Tibial nerve (tissue), 4 donors: ENCODE measurements at regions not wholly inside any gene's neighbourhood (a gene's known extent, or its start where the extent isn't known, plus 50 kb on each side); places are given as distances from the start of the nearest gene placed in this dataset.

Experiments
- EP300 ChIP-seq, 2 donors: sonication (generic); formaldehyde crosslinking; IDR thresholded peaks; one replicate each; pipeline ENCODE4 v1.6.1; 2017; ENCODE audit warnings: antibody characterized with exemption in 2 of 2, mild to moderate bottlenecking in 1 of 2
- POLR2A ChIP-seq, 2 donors: fragments of 450-650 bp; IDR thresholded peaks; one replicate each; pipeline ENCODE4 v1.6.1; 2017; ENCODE audit warnings: antibody characterized with exemption in 2 of 2, mild to moderate bottlenecking in 2 of 2, moderate library complexity in 2 of 2
- TF ChIP-seq, protein P1 (sequence below), 5 experiments: fragments of 200-600 bp in 3 of 5; fragments of 450-650 bp in 2 of 5; sonication (generic) in 3 of 5; IDR thresholded peaks; one replicate each; pipeline ENCODE4 v1.5.1; 2016 to 2019; ENCODE audit warnings: antibody characterized with exemption in 5 of 5, mild to moderate bottlenecking in 3 of 5, moderate library complexity in 2 of 5

GRCh38 chr4:151882072-151882803 lies 121.4 kb upstream of the GATB start:
- TF ChIP-seq, protein P1, sequence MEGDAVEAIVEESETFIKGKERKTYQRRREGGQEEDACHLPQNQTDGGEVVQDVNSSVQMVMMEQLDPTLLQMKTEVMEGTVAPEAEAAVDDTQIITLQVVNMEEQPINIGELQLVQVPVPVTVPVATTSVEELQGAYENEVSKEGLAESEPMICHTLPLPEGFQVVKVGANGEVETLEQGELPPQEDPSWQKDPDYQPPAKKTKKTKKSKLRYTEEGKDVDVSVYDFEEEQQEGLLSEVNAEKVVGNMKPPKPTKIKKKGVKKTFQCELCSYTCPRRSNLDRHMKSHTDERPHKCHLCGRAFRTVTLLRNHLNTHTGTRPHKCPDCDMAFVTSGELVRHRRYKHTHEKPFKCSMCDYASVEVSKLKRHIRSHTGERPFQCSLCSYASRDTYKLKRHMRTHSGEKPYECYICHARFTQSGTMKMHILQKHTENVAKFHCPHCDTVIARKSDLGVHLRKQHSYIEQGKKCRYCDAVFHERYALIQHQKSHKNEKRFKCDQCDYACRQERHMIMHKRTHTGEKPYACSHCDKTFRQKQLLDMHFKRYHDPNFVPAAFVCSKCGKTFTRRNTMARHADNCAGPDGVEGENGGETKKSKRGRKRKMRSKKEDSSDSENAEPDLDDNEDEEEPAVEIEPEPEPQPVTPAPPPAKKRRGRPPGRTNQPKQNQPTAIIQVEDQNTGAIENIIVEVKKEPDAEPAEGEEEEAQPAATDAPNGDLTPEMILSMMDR (IDR thresholded peaks at IDR 0.05), result no peak
- TF ChIP-seq EP300 (IDR thresholded peaks at IDR 0.05) (no peak), POLR2A (IDR thresholded peaks at IDR 0.05) (no peak)
